Liver (tissue), 8 donors: ENCODE measurements at regions not wholly inside any gene's neighbourhood (a gene's known extent, or its start where the extent isn't known, plus 50 kb on each side); places are given as distances from the start of the nearest gene placed in this dataset.

ENCODE experiments used
- DNase-seq: peaks from one replicate; pipeline ENCODE4 v3.0.0-alpha.2; 2017; ENCODE audit warnings: low spot score
- H3K27ac ChIP-seq, 2 donors: one replicate each; pipeline ENCODE4 v1.7.0; 2013; ENCODE audit warnings: inconsistent platforms in 2 of 2, low read length in 2 of 2, control low read depth in 1 of 2, low read depth in 1 of 2, mild to moderate bottlenecking in 1 of 2
- H3K27me3 ChIP-seq, 4 donors: one replicate each; pipeline versions ENCODE4 v1.6.1 to v1.7.0; 2013; ENCODE audit warnings: low read length in 3 of 4, inconsistent platforms in 1 of 4, mild to moderate bottlenecking in 1 of 4, moderate library complexity in 1 of 4; ENCODE audit not compliant: control insufficient read depth in 4 of 4, insufficient read depth in 4 of 4
- H3K36me3 ChIP-seq, 4 donors: one replicate each; pipeline versions ENCODE4 v1.6.1 to v1.7.0; 2013; ENCODE audit warnings: low read length in 3 of 4, mild to moderate bottlenecking in 3 of 4, low read depth in 1 of 4, moderate library complexity in 1 of 4; ENCODE audit not compliant: control insufficient read depth in 4 of 4, insufficient read depth in 3 of 4
- H3K4me1 ChIP-seq, 4 donors: one replicate each; pipeline versions ENCODE4 v1.6.1 to v1.7.0; 2013; ENCODE audit warnings: low read length in 3 of 4, mild to moderate bottlenecking in 3 of 4, moderate library complexity in 1 of 4; ENCODE audit not compliant: control insufficient read depth in 4 of 4, insufficient read depth in 4 of 4
- H3K4me3 ChIP-seq, 3 donors: one replicate each; pipeline versions ENCODE4 v1.6.1 to v1.7.0; 2013; ENCODE audit warnings: low read length in 3 of 3, control low read depth in 1 of 3, low read depth in 1 of 3, mild to moderate bottlenecking in 1 of 3
- H3K9ac ChIP-seq, 2 donors: one replicate each; pipeline ENCODE4 v1.7.0; 2013; ENCODE audit warnings: low read length in 2 of 2, mild to moderate bottlenecking in 2 of 2, moderate library complexity in 2 of 2, control low read depth in 1 of 2, low read depth in 1 of 2
- H3K9me3 ChIP-seq, 4 donors: one replicate each; pipeline versions ENCODE4 v1.6.1 to v1.7.0; 2013; ENCODE audit warnings: low read length in 3 of 4; ENCODE audit not compliant: control insufficient read depth in 4 of 4
- ATF3 ChIP-seq: IDR thresholded peaks from 2 replicates; pipeline ENCODE4 v1.6.1; 2016; ENCODE audit warnings: antibody characterized with exemption
- CTCF ChIP-seq: fragments of 150-350 bp; IDR thresholded peaks from 2 replicates; pipeline ENCODE4 v1.5.1; 2017; ENCODE audit warnings: improper control_type of control experiment, low read depth, low read length; ENCODE audit not compliant: missing input control
- EGR1 ChIP-seq, 2 donors: IDR thresholded peaks; 2 replicates each; pipeline ENCODE4 v1.6.1; 2016 to 2018; ENCODE audit warnings: antibody characterized with exemption in 2 of 2, low read depth in 2 of 2
- FOXA1 ChIP-seq: IDR thresholded peaks from 2 replicates; pipeline ENCODE4 v1.6.1; 2016; ENCODE audit warnings: antibody characterized with exemption
- FOXA2 ChIP-seq: IDR thresholded peaks from 2 replicates; pipeline ENCODE4 v1.6.1; 2016; ENCODE audit warnings: antibody characterized with exemption
- GABPA ChIP-seq, 2 donors: IDR thresholded peaks in 1 of 2; conservative IDR thresholded peaks in 1 of 2; 2 replicates each; pipeline ENCODE4 v1.6.1; 2016; ENCODE audit warnings: antibody characterized with exemption in 2 of 2, mild to moderate bottlenecking in 1 of 2, moderate library complexity in 1 of 2
- HNF4A ChIP-seq, 2 donors: conservative IDR thresholded peaks; 2 replicates each; pipeline ENCODE4 v1.6.1; 2016; ENCODE audit warnings: antibody characterized with exemption in 2 of 2, mild to moderate bottlenecking in 2 of 2
- HNF4G ChIP-seq: IDR thresholded peaks from 2 replicates; pipeline ENCODE4 v1.6.1; 2016; ENCODE audit warnings: antibody characterized with exemption
- JUND ChIP-seq, 2 donors: IDR thresholded peaks; 2 replicates each; pipeline ENCODE4 v1.6.1; 2016; ENCODE audit warnings: antibody characterized with exemption in 2 of 2
- MAX ChIP-seq: IDR thresholded peaks from 2 replicates; pipeline ENCODE4 v1.6.1; 2016; ENCODE audit warnings: antibody characterized with exemption
- RAD21 ChIP-seq, 2 donors: IDR thresholded peaks; 2 replicates each; pipeline ENCODE4 v1.6.1; 2016; ENCODE audit warnings: antibody characterized with exemption in 2 of 2, mild to moderate bottlenecking in 2 of 2
- REST ChIP-seq: IDR thresholded peaks from 2 replicates; pipeline ENCODE4 v1.6.1; 2016; ENCODE audit warnings: antibody characterized with exemption, mild to moderate bottlenecking
- RXRA ChIP-seq, 2 donors: IDR thresholded peaks; 2 replicates each; pipeline ENCODE4 v1.6.1; 2017 to 2018; ENCODE audit warnings: antibody characterized with exemption in 2 of 2, mild to moderate bottlenecking in 1 of 2
- SP1 ChIP-seq: IDR thresholded peaks from 2 replicates; pipeline ENCODE4 v1.6.1; 2018; ENCODE audit warnings: antibody characterized with exemption, mild to moderate bottlenecking
- TAF1 ChIP-seq: conservative IDR thresholded peaks from 2 replicates; pipeline ENCODE4 v1.6.1; 2016; ENCODE audit warnings: antibody characterized with exemption, mild to moderate bottlenecking
- YY1 ChIP-seq: IDR thresholded peaks from 2 replicates; pipeline ENCODE4 v1.6.1; 2016; ENCODE audit warnings: antibody characterized with exemption, mild to moderate bottlenecking
- ZBTB33 ChIP-seq: IDR thresholded peaks from 2 replicates; pipeline ENCODE4 v1.6.1; 2016; ENCODE audit warnings: antibody characterized with exemption
- WGBS: extraction: QIAGEN DNeasy Blood & Tissue Kit; methylation state at CpG from one replicate; pipeline ENCODE4 v1.1.7; 2013; 5-methylcytosine and 5-hydroxymethylcytosine counted together
- donor health status: healthy.
- donor health status: healthy.
- donor health status: healthy.
- donor health status: healthy.
- donor health status: healthy.

- no peak for DNase-seq
- WGBS = 95% methylated on average over 6 of the region's 6 CpGs
- no peak overlapping the region for H3K4me3 ChIP-seq
- no peak overlapping the region for H3K27ac ChIP-seq
- no peaks in the 10 kb centered on the region for H3K36me3 ChIP-seq
- no peaks in the 10 kb centered on the region for H3K27me3 ChIP-seq
- TF ChIP-seq RXRA (IDR thresholded peaks at IDR 0.05) (no peak), YY1 (no peak), SP1 (no peak), RAD21 (IDR thresholded peaks at IDR 0.05) (no peak), FOXA2 (no peak), GABPA (IDR thresholded peaks at IDR 0.05 in 1 of 2, conservative IDR thresholded peaks at IDR 0.05 in 1 of 2) (no peak), FOXA1 (no peak), ATF3 (no peak), MAX (no peak), HNF4A (conservative IDR thresholded peaks at IDR 0.05) (no peak), TAF1 (no peak)
- H3K9ac ChIP-seq = no peak overlapping the region
- H3K9me3 ChIP-seq = no peaks in the 10 kb centered on the region
- no peaks in the 10 kb centered on the region for H3K4me1 ChIP-seq
These were observed 136.8 kb downstream of the TTC32 start for GRCh38 chr2:19764998-19765397.

GRCh38 chr2:19763731-19764130, 138.1 kb downstream of the TTC32 start:
- H3K4me3 ChIP-seq = no peak overlapping the region
- no peak overlapping the region for H3K27ac ChIP-seq
- H3K4me1 ChIP-seq = no peaks in the 10 kb centered on the region
- H3K36me3 ChIP-seq = no peaks in the 10 kb centered on the region
- no peak for TF ChIP-seq FOXA2
- no peak for TF ChIP-seq RAD21 (IDR thresholded peaks at IDR 0.05)
- TF ChIP-seq ATF3 = no peak
- TF ChIP-seq RXRA (IDR thresholded peaks at IDR 0.05) = no peak
- TF ChIP-seq HNF4G = no peak
- TF ChIP-seq CTCF = no peak
- no peak for TF ChIP-seq HNF4A (conservative IDR thresholded peaks at IDR 0.05)
- TF ChIP-seq ZBTB33 = no peak
- no peak for TF ChIP-seq EGR1 (IDR thresholded peaks at IDR 0.05; ENCODE audit: low read depth in 2 of 2)
- no peak for TF ChIP-seq JUND (IDR thresholded peaks at IDR 0.05)
- TF ChIP-seq MAX = no peak
- no peak for TF ChIP-seq YY1
- no peak for TF ChIP-seq TAF1
- TF ChIP-seq REST = no peak
- DNase-seq = no peak
- no peaks in the 10 kb centered on the region for H3K27me3 ChIP-seq
- H3K9ac ChIP-seq = no peak overlapping the region
- H3K9me3 ChIP-seq = no peaks in the 10 kb centered on the region
